Activated effector memory CD4-positive, alpha-beta T cell treated with anti-CD3 and anti-CD28 coated beads, Interleukin-2, amount 50 U/mL, for 16 hours (primary cell): ENCODE measurements at regions not wholly inside any gene's neighbourhood (a gene's known extent, or its start where the extent isn't known, plus 50 kb on each side); places are given as distances from the start of the nearest gene placed in this dataset.

Source experiments
- DNase-seq: peaks from one replicate; pipeline ENCODE4 v3.0.0-alpha.2; 2020

GRCh38 chr2:42947809-42948600, 155.6 kb upstream of the HAAO start:
- DNase-seq, result no peak

GRCh38 chr2:42944779-42945415, 152.5 kb upstream of the HAAO start:
- DNase-seq, result no peak

- no peak for DNase-seq
Measured at GRCh38 chr2:42942990-42943493, 150.7 kb upstream of the HAAO start.

- no peak for DNase-seq
Measured at GRCh38 chr2:42942214-42942989, 150.0 kb upstream of the HAAO start.

GRCh38 chr2:42941633-42942176, 149.3 kb upstream of the HAAO start:
- no peak for DNase-seq

GRCh38 chr2:42939411-42940206, 147.2 kb upstream of the HAAO start:
- no peak for DNase-seq

GRCh38 chr2:42938671-42939370, 146.4 kb upstream of the HAAO start:
- no peak for DNase-seq

GRCh38 chr2:42937171-42937875, 144.9 kb upstream of the HAAO start:
- no peak for DNase-seq

- no peak for DNase-seq
Measured at GRCh38 chr2:42935692-42936671, 143.6 kb upstream of the HAAO start.

GRCh38 chr2:42934580-42935186, 142.3 kb upstream of the HAAO start:
- no peak for DNase-seq

GRCh38 chr2:42933824-42934254, 141.5 kb upstream of the HAAO start:
- no peak for DNase-seq

- DNase-seq, result no peak
Measured at GRCh38 chr2:42932271-42933151, 140.1 kb upstream of the HAAO start.

GRCh38 chr2:42931818-42932195, 139.4 kb upstream of the HAAO start:
- DNase-seq, result no peak

GRCh38 chr2:42931146-42931817, 138.9 kb upstream of the HAAO start:
- no peak for DNase-seq

GRCh38 chr2:42930025-42930581, 137.7 kb upstream of the HAAO start:
- no peak for DNase-seq

GRCh38 chr2:42929546-42930024, 137.2 kb upstream of the HAAO start:
- no peak for DNase-seq
